ENCODE measurements at regions not wholly inside any gene's neighbourhood (a gene's known extent, or its start where the extent isn't known, plus 50 kb on each side); places are given as distances from the start of the nearest gene placed in this dataset.

- no peak for TF ChIP-seq FOXP2 (optimal IDR thresholded peaks at IDR 0.05; ENCODE audit: control extremely low read depth, extremely low read length, insufficient read depth)
- no peak for TF ChIP-seq POLR2AphosphoS5 (IDR thresholded peaks at IDR 0.05; ENCODE audit: borderline replicate concordance, low read depth, low read length)
- no peak for TF ChIP-seq EZH2 (IDR thresholded peaks at IDR 0.05)
- no peak overlapping the region for H3K27ac ChIP-seq
- H3K9me3 ChIP-seq (ENCODE audit: low read depth, low read length): no peaks in the 10 kb centered on the region
- no peak overlapping the region for H3K9ac ChIP-seq (ENCODE audit: insufficient read length)
- H3K4me3 ChIP-seq: no peak overlapping the region
- DNase-seq (ENCODE audit: low read depth, low spot score): no peak
- no peaks in the 10 kb centered on the region for H3K36me3 ChIP-seq (ENCODE audit: insufficient read depth, low read length)
Observed at GRCh38 chr3:66602237-66602636, 101.4 kb upstream of the LRIG1 start.

GRCh38 chr3:66602691-66603090 lies 101.9 kb upstream of the LRIG1 start:
- Histone ChIP-seq H3K9ac (ENCODE audit: insufficient read length) (no peak overlapping the region), H3K4me3 (no peak overlapping the region), H3K27ac (no peak overlapping the region), H3K9me3 (ENCODE audit: low read depth, low read length) (no peaks in the 10 kb centered on the region), H3K36me3 (ENCODE audit: insufficient read depth, low read length) (no peaks in the 10 kb centered on the region)
- no peak for DNase-seq (ENCODE audit: low read depth, low spot score)
- TF ChIP-seq FOXP2 (optimal IDR thresholded peaks at IDR 0.05; ENCODE audit: control extremely low read depth, extremely low read length, insufficient read depth) (no peak), EZH2 (IDR thresholded peaks at IDR 0.05) (no peak), POLR2AphosphoS5 (IDR thresholded peaks at IDR 0.05; ENCODE audit: borderline replicate concordance, low read depth, low read length) (no peak)

- Histone ChIP-seq H3K27ac (no peak overlapping the region), H3K9ac (ENCODE audit: insufficient read length) (no peak overlapping the region), H3K4me3 (no peak overlapping the region), H3K36me3 (ENCODE audit: insufficient read depth, low read length) (no peaks in the 10 kb centered on the region), H3K9me3 (ENCODE audit: low read depth, low read length) (no peaks in the 10 kb centered on the region)
- no peak for TF ChIP-seq POLR2AphosphoS5 (IDR thresholded peaks at IDR 0.05; ENCODE audit: borderline replicate concordance, low read depth, low read length)
- no peak for TF ChIP-seq FOXP2 (optimal IDR thresholded peaks at IDR 0.05; ENCODE audit: control extremely low read depth, extremely low read length, insufficient read depth)
- TF ChIP-seq EZH2 (IDR thresholded peaks at IDR 0.05): no peak
- DNase-seq (ENCODE audit: low read depth, low spot score): no peak
Observed at GRCh38 chr3:66603151-66603611, 102.4 kb upstream of the LRIG1 start.

GRCh38 chr3:66604481-66604880 lies 103.7 kb upstream of the LRIG1 start:
- Histone ChIP-seq H3K36me3 (ENCODE audit: insufficient read depth, low read length) (no peaks in the 10 kb centered on the region), H3K9me3 (ENCODE audit: low read depth, low read length) (no peaks in the 10 kb centered on the region), H3K9ac (ENCODE audit: insufficient read length) (no peak overlapping the region), H3K4me3 (no peak overlapping the region), H3K27ac (no peak overlapping the region)
- no peak for DNase-seq (ENCODE audit: low read depth, low spot score)
- TF ChIP-seq POLR2AphosphoS5 (IDR thresholded peaks at IDR 0.05; ENCODE audit: borderline replicate concordance, low read depth, low read length): no peak
- TF ChIP-seq FOXP2 (optimal IDR thresholded peaks at IDR 0.05; ENCODE audit: control extremely low read depth, extremely low read length, insufficient read depth): no peak
- TF ChIP-seq EZH2 (IDR thresholded peaks at IDR 0.05): no peak

- DNase-seq (ENCODE audit: low read depth, low spot score): no peak
- no peak for TF ChIP-seq POLR2AphosphoS5 (IDR thresholded peaks at IDR 0.05; ENCODE audit: borderline replicate concordance, low read depth, low read length)
- TF ChIP-seq EZH2 (IDR thresholded peaks at IDR 0.05): no peak
- no peak for TF ChIP-seq FOXP2 (optimal IDR thresholded peaks at IDR 0.05; ENCODE audit: control extremely low read depth, extremely low read length, insufficient read depth)
- Histone ChIP-seq H3K4me3 (no peak overlapping the region), H3K27ac (no peak overlapping the region), H3K36me3 (ENCODE audit: insufficient read depth, low read length) (no peaks in the 10 kb centered on the region), H3K9me3 (ENCODE audit: low read depth, low read length) (no peaks in the 10 kb centered on the region), H3K9ac (ENCODE audit: insufficient read length) (no peak overlapping the region)
Observed at GRCh38 chr3:66606126-66606525, 105.3 kb upstream of the LRIG1 start.

GRCh38 chr3:66606868-66607267 lies 106.0 kb upstream of the LRIG1 start:
- no peaks in the 10 kb centered on the region for H3K9me3 ChIP-seq (ENCODE audit: low read depth, low read length)
- no peak for TF ChIP-seq FOXP2 (optimal IDR thresholded peaks at IDR 0.05; ENCODE audit: control extremely low read depth, extremely low read length, insufficient read depth)
- TF ChIP-seq EZH2 (IDR thresholded peaks at IDR 0.05): no peak
- no peak for TF ChIP-seq POLR2AphosphoS5 (IDR thresholded peaks at IDR 0.05; ENCODE audit: borderline replicate concordance, low read depth, low read length)
- H3K27ac ChIP-seq: no peak overlapping the region
- H3K4me3 ChIP-seq: no peak overlapping the region
- no peak for DNase-seq (ENCODE audit: low read depth, low spot score)
- H3K9ac ChIP-seq (ENCODE audit: insufficient read length): no peak overlapping the region
- H3K36me3 ChIP-seq (ENCODE audit: insufficient read depth, low read length): no peaks in the 10 kb centered on the region

- H3K4me3 ChIP-seq: no peak overlapping the region
- TF ChIP-seq FOXP2 (optimal IDR thresholded peaks at IDR 0.05; ENCODE audit: control extremely low read depth, extremely low read length, insufficient read depth) (no peak), EZH2 (IDR thresholded peaks at IDR 0.05) (no peak), POLR2AphosphoS5 (IDR thresholded peaks at IDR 0.05; ENCODE audit: borderline replicate concordance, low read depth, low read length) (no peak)
- H3K9me3 ChIP-seq (ENCODE audit: low read depth, low read length): no peaks in the 10 kb centered on the region
- peak overlapping the region; percentile 75 for H3K27ac ChIP-seq
- no peaks in the 10 kb centered on the region for H3K36me3 ChIP-seq (ENCODE audit: insufficient read depth, low read length)
- DNase-seq (ENCODE audit: low read depth, low spot score): peak; percentile 79
- H3K9ac ChIP-seq (ENCODE audit: insufficient read length): no peak overlapping the region
Observed at GRCh38 chr3:66609660-66610561, 109.1 kb upstream of the LRIG1 start.

GRCh38 chr3:66610562-66610909 lies 109.7 kb upstream of the LRIG1 start:
- Histone ChIP-seq H3K4me3 (no peak overlapping the region), H3K36me3 (ENCODE audit: insufficient read depth, low read length) (no peaks in the 10 kb centered on the region), H3K27ac (no peak overlapping the region), H3K9me3 (ENCODE audit: low read depth, low read length) (no peaks in the 10 kb centered on the region), H3K9ac (ENCODE audit: insufficient read length) (no peak overlapping the region)
- no peak for DNase-seq (ENCODE audit: low read depth, low spot score)
- TF ChIP-seq EZH2 (IDR thresholded peaks at IDR 0.05): no peak
- no peak for TF ChIP-seq FOXP2 (optimal IDR thresholded peaks at IDR 0.05; ENCODE audit: control extremely low read depth, extremely low read length, insufficient read depth)
- no peak for TF ChIP-seq POLR2AphosphoS5 (IDR thresholded peaks at IDR 0.05; ENCODE audit: borderline replicate concordance, low read depth, low read length)

All from SK-N-MC (cell line).